ENCODE measurements at regions not wholly inside any gene's neighbourhood (a gene's known extent, or its start where the extent isn't known, plus 50 kb on each side); places are given as distances from the start of the nearest gene placed in this dataset.
A peak's percentile ranks its signal among the peaks of the same experiment; 100 is the strongest.

- DNase-seq = peak in 1 of 2 experiments; percentile 7
These were observed 153.8 kb upstream of the E2F8 start for GRCh38 chr11:19394525-19395016.

GRCh38 chr11:19393941-19394340 lies 153.2 kb upstream of the E2F8 start:
- no peak for DNase-seq

- no peak for DNase-seq
These were observed 152.2 kb upstream of the E2F8 start for GRCh38 chr11:19392847-19393518.

GRCh38 chr11:19392321-19392720 lies 151.6 kb upstream of the E2F8 start:
- DNase-seq = no peak

- DNase-seq = no peak
These were observed 150.9 kb upstream of the E2F8 start for GRCh38 chr11:19391652-19392051.

- no peak for DNase-seq
These were observed 150.3 kb upstream of the E2F8 start for GRCh38 chr11:19391026-19391425.

GRCh38 chr11:19389787-19390303 lies 149.1 kb upstream of the E2F8 start:
- DNase-seq = no peak

- no peak for DNase-seq
These were observed 141.4 kb upstream of the E2F8 start for GRCh38 chr11:19382131-19382611.

GRCh38 chr11:19380375-19380774 lies 139.6 kb upstream of the E2F8 start:
- no peak for DNase-seq

- no peak for DNase-seq
These were observed 138.7 kb upstream of the E2F8 start for GRCh38 chr11:19379465-19379864.

- DNase-seq = no peak
These were observed 138.1 kb upstream of the E2F8 start for GRCh38 chr11:19378814-19379213.

- no peak for DNase-seq
These were observed 137.1 kb upstream of the E2F8 start for GRCh38 chr11:19377881-19378280.

- no peak for DNase-seq
These were observed 134.7 kb upstream of the E2F8 start for GRCh38 chr11:19375440-19375839.

GRCh38 chr11:19374151-19374569 lies 133.4 kb upstream of the E2F8 start:
- no peak for DNase-seq

- no peak for DNase-seq
These were observed 131.6 kb upstream of the E2F8 start for GRCh38 chr11:19372381-19372780.

GRCh38 chr11:19370100-19370861 lies 129.5 kb upstream of the E2F8 start:
- no peak for DNase-seq

- DNase-seq = no peak
These were observed 128.1 kb upstream of the E2F8 start for GRCh38 chr11:19368726-19369375.

- DNase-seq = no peak
These were observed 126.4 kb upstream of the E2F8 start for GRCh38 chr11:19366992-19367709.

- DNase-seq = no peak
These were observed 125.1 kb upstream of the E2F8 start for GRCh38 chr11:19365743-19366410.

GRCh38 chr11:19359221-19360000 lies 118.7 kb upstream of the E2F8 start:
- no peak for DNase-seq

- DNase-seq = no peak
These were observed 117.2 kb upstream of the E2F8 start for GRCh38 chr11:19357943-19358342.

All from activated CD4-positive, alpha-beta T cell treated with anti-CD3 and anti-CD28 coated beads, Interleukin-2, amount 50 U/mL, for 48 hours (primary cell).